Activated T-cell treated with anti-CD3 and anti-CD28 coated beads for 4 hours (primary cell): ENCODE measurements at regions not wholly inside any gene's neighbourhood (a gene's known extent, or its start where the extent isn't known, plus 50 kb on each side); places are given as distances from the start of the nearest gene placed in this dataset.
"Not testable (repeated sequence)": the region's sequence is repeated elsewhere in the genome, so short reads cannot be mapped to it uniquely, and the experiment has no call there.

Experiments used
- DNase-seq: peaks from one replicate; pipeline ENCODE4 v3.0.0-alpha.2; 2020

GRCh38 chr5:117359895-117360294 is 785.3 kb upstream of the SEMA6A start:
- DNase-seq = no peak

- no peak for DNase-seq
Observed at GRCh38 chr5:117357886-117358285, 783.3 kb upstream of the SEMA6A start.

- DNase-seq = no peak
Observed at GRCh38 chr5:117347280-117347679, 772.7 kb upstream of the SEMA6A start.

- not testable (repeated sequence) for DNase-seq
Observed at GRCh38 chr5:117343726-117344125, 769.1 kb upstream of the SEMA6A start.

GRCh38 chr5:117337064-117337749 is 762.6 kb upstream of the SEMA6A start:
- DNase-seq = no peak

GRCh38 chr5:117336208-117336607 is 761.6 kb upstream of the SEMA6A start:
- DNase-seq = no peak

- DNase-seq = no peak
Observed at GRCh38 chr5:117333011-117333410, 758.4 kb upstream of the SEMA6A start.

- no peak for DNase-seq
Observed at GRCh38 chr5:117332341-117332740, 757.7 kb upstream of the SEMA6A start.

- DNase-seq = no peak
Observed at GRCh38 chr5:117327511-117327910, 752.9 kb upstream of the SEMA6A start.

GRCh38 chr5:117326997-117327396 is 752.4 kb upstream of the SEMA6A start:
- no peak for DNase-seq

- no peak for DNase-seq
Observed at GRCh38 chr5:117318528-117318927, 743.9 kb upstream of the SEMA6A start.

- no peak for DNase-seq
Observed at GRCh38 chr5:117315170-117315569, 740.5 kb upstream of the SEMA6A start.

- not testable (repeated sequence) for DNase-seq
Observed at GRCh38 chr5:117304512-117305107, 730.0 kb upstream of the SEMA6A start.

GRCh38 chr5:117302949-117303348 is 728.3 kb upstream of the SEMA6A start:
- DNase-seq = no peak

- no peak for DNase-seq
Observed at GRCh38 chr5:117302473-117302872, 727.9 kb upstream of the SEMA6A start.

GRCh38 chr5:117299936-117300328 is 725.3 kb upstream of the SEMA6A start:
- no peak for DNase-seq

- no peak for DNase-seq
Observed at GRCh38 chr5:117299224-117299935, 724.8 kb upstream of the SEMA6A start.

- DNase-seq = no peak
Observed at GRCh38 chr5:117296872-117297271, 722.2 kb upstream of the SEMA6A start.

- DNase-seq = no peak
Observed at GRCh38 chr5:117295941-117296340, 721.3 kb upstream of the SEMA6A start.

- no peak for DNase-seq
Observed at GRCh38 chr5:117286813-117287212, 712.2 kb upstream of the SEMA6A start.

- DNase-seq = no peak
Observed at GRCh38 chr5:117271656-117272055, 697.0 kb upstream of the SEMA6A start.

GRCh38 chr5:117266280-117266679 is 691.7 kb upstream of the SEMA6A start:
- DNase-seq = no peak

GRCh38 chr5:117263231-117263630 is 688.6 kb upstream of the SEMA6A start:
- DNase-seq = no peak

- DNase-seq = no peak
Observed at GRCh38 chr5:117262572-117263131, 688.0 kb upstream of the SEMA6A start.
